Hippocampal formation (tissue), 2 donors: ENCODE measurements at regions not wholly inside any gene's neighbourhood (a gene's known extent, or its start where the extent isn't known, plus 50 kb on each side); places are given as distances from the start of the nearest gene placed in this dataset.
A peak's percentile ranks its signal among the peaks of the same experiment; 100 is the strongest.
"Not testable (repeated sequence)": the region's sequence is repeated elsewhere in the genome, so short reads cannot be mapped to it uniquely, and the experiment has no call there.

ENCODE experiments used
- DNase-seq, 2 donors: peaks; one replicate each; lab custom pipeline; 2025; lab: John Stamatoyannopoulos, UW

DNA sequence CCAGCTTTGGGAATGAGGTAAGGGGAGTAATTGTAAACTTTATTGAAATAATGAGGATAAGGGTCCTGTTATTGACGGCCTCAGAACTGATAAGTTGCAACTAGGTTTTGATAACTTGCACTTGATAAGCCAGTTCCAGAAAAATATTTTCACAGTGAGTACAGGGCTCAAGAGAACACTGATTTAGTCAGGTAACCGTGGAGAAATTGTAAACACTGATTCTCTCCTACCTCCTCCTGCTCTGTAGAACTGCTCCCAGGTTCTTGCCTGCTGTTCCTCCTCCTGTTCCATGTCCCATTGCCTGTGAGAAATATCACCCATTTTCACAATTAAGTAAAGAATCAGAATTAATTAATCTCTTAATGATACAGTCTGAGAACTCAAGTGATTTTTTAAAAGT is 55.0 kb upstream of the CXXC4 start:
- no peak for DNase-seq

DNA sequence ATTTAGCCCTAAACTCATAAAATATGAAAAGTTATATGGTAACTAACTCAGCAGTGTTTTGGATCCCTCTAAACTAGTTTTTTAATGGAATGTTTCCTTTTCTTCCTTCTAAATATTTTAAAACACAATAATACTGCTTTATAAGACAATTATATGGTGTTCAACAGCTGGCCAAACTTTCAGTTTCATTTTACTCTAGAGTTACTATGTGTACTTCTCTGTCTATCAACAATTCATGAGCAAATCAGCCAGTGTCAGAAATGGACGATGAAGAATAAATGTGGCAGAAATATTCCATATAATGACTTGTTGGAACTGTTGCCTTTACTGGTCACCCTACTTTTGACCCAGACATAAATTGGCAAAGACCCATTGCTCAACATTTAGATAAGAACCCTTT is 64.8 kb upstream of the CXXC4 start:
- DNase-seq = no peak

DNA sequence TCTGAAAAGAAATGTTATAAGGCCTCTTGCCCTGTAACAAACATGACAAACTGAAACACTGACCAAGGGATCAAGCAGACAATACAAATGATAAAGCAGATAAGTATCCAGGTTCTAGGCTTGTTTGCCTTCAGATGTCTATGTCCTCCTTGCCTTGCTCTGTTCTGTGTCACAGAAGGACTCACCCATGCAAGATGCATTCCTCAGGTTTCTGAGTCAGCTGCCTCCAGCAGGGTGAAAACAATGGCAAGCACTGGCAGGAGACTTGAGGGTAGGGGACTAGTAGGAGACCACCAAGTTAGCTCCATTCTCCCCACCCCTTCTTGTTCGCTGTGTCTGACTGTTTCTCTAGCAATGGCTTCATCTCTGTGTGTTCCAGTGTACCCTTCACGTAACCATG is 76.6 kb upstream of the CXXC4 start:
- no peak for DNase-seq

DNA sequence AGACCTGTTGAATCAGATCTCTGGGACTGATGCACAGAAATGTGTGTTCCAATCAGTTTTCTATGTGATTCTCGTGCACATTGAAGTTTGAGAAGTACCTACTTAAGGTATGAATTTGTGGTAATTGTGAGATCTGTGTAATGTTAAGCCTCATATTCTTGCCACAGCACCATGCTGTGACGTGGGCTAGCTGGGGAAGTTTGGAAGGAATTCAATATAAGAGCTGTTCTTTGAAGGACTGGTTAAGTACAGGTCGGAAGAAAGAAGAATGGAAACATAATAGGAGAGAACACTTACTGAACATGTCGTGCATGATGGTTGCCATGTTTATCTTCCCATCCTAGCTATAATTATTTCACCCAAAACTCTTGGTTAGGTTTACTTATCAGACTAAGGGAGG is 79.7 kb upstream of the CXXC4 start:
- DNase-seq = no peak

DNA sequence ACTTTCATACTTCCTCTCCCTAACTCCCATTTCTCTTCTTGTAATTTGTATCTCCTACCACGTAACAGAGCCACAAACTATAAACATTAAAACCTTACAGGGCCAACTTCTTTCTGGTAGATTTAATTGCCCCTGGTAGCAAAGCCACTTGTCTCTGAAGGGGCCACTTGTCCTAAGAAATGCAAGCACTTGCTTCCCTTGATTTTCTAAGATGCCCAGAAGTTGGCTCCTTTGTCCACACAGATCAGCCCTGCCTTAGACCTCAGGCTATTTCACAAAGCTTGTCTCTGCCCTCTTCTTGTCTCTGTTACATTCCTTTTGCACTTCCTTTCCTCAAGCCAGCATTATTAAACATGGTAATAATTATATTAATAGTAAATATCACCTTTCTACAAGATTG is 80.6 kb upstream of the CXXC4 start:
- no peak for DNase-seq

DNA sequence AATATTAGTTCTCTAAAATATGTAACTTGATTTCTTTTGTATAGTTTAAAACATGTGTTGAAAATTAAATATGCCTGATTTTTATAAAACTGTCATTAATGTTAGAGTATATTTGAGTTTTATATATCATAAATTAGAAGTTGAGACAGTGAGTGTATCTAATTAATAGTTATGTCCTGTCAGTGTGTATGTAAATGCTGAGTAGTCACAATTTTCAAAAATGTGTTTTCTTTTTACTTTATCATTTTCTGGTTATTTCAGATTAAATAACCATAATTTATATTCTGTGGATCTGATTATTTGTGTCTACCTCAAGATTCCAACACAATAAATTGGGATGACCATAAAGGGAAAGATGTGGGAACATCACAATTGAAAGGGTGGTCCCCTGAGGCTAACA is 82.7 kb upstream of the CXXC4 start:
- DNase-seq = no peak

DNA sequence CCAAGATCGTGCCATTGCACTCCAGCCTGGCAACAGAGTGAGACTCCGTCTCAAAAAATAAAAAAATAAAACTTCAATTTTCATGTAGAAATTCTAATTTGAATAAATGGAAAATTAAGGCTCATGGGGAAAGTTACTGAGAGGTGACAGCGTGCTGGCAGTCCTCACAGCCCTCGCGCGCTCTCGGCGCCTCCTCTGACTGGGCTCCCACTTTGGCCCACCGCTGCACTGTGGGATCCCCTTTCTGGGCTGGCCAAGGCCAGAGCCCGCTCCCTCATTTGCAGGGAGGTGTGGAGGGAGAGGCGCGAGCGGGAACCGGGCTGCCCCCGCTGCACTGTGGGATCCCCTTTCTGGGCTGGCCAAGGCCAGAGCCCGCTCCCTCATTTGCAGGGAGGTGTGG is 86.8 kb upstream of the CXXC4 start:
- DNase-seq = not testable (repeated sequence)

DNA sequence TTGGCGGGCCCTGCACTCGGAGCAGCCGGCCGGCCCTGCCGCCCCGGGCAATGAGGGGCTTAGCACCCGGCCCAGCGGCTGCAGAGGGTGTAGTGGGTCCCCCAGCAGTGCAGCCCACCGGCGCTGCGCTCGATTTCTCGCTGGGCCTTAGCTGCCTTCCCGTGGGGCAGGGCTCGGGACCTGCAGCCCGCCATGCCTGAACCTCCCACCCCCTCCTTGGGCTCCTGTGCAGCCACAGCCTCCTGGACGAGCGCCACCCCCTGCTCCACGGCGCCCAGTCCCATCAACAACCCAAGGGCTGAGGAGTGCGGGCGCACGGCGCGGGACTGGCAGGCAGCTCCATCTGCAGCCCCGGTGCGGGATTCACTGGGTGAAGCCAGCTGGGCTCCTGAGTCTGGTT is 87.4 kb upstream of the CXXC4 start:
- DNase-seq = not testable (repeated sequence)

DNA sequence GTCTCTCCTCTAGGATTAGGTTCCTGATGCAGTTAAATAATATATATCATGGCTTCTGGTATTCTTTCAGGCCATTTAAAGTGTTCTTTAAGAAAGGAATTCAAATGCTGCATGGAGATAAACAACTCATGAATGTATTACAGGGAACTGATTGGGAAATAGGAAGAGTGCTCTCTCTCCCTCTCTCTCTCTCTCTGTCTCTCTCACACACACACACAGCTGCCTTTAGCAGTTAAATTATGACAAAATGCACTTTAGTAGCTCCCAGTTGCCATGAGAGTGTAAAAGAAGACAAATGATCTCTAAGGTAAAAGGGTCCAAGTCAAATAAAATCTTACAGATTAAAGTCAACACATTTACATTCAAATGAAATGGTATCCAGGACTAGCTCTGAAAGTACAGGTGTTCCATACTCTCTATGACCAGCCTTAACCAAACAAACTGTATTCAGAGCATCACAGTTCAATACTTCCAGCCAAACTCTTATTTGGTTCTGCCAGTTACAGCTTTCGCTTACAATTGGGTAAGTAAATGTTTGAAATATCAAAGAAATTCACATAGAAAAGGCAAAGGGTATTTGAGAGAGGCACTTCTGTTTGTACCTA is 94.7 kb upstream of the CXXC4 start:
- DNase-seq = no peak

DNA sequence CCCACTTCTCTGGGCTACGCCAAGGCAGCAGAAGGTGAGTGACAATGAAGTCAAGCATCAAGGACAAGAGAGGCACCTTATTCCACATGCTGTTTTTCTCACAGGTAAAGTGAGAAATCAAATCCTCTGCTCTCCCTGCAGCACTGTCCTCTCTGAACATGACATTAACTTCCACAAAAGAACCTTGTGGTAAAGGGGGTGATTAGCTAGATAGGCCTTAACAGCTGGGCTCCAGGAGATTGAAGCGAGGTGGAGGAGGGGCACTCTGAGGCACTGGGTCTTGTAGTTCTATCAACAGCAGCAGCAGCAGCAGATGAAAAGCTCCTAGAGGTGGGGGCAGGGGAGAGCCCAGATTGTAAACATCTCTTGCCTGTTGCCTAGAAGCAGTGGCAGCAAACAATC is 96.8 kb upstream of the CXXC4 start:
- no peak for DNase-seq

DNA sequence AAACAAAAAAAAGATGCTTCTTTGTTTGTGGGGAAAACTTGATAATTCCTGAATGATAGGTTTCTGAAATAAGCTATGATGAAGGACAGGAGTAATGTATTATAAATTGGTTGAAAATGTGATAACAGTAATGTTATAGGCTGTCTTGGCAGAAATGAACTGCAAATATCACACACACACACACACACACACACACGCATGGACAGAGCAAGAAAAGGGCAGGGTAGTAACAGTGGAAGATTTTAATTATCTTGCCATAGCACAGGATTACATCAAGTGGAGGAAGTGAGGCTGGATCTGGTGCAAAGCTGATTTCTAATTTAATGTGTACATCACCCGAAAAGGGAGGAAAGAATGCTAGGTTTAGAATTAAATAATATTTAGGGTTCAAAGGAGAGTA is 97.5 kb upstream of the CXXC4 start:
- no peak for DNase-seq

DNA sequence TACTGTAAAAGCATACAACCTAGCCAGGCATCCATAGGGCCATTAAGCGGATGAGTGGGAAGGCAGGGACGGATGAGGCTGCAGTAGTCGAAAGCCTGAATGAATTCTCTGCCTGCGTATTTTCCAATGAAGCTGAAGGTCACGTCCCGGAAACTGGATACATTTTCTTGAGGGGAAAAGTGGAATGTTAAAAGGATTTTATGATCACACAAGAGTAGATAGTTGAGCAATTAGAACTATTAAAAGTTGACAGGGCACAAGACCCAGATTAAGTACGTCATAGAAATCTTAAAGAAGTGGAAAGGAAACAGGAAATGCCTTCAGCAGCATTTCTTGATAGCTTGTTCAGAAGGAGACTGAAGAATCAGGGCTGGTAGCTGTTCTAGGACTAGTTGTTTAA is 98.3 kb upstream of the CXXC4 start:
- DNase-seq = no peak

DNA sequence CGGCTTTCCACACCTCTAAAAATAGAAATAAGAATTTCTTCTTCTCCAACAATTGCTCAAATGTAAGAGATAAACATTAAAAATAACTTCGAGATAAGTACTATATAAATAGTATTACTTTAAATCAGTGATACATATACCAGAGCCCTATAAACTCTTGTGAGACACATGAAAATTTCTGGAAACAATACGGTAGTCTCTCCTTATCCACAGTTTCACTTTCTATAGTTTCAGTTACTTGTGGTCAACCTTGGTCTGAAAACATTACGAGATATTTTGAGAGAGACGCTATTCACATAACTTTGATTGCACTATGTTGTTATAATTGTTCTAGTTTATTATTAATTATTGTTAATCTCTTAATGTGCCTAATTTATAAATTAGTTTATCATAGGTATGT is 101.5 kb upstream of the CXXC4 start:
- no peak for DNase-seq

DNA sequence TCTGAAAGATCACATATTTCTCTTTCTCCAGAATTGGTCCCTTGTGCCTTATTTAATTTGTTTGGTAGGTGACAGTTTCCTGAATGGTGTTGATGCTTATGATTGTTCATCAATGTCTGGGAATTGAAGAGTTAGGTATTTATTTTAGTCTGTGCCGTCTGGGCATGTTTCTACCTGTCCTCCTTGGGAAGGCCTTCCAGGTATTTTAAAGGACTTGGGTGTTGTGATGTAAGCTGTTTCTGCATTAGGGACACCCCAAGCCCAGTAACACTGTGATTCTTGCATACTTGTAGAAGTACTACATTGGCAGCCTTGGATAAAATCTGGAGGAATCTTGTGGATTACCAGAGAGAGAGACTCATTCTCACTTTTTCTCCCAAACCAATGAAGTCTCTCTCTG is 120.8 kb upstream of the CXXC4 start:
- no peak for DNase-seq

DNA sequence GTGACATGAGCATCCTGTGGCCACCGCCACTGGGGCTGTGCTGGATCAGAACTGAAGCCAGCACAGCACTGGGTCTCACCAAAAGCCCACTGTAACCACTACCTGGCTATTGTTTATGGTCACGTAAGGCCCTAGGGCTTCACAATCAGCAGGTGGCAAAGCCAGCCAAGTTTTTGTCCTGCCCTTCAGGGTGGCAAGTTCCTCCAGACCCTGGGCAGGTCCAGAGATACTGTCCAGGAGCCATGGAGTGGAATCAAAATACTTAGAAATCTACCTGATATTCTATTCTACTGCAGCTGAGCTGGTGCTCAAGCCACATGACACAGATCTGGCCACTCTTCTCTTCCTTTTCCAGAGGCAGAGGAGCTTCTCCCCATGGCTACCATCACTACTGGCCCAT is 121.2 kb upstream of the CXXC4 start:
- DNase-seq = no peak

DNA sequence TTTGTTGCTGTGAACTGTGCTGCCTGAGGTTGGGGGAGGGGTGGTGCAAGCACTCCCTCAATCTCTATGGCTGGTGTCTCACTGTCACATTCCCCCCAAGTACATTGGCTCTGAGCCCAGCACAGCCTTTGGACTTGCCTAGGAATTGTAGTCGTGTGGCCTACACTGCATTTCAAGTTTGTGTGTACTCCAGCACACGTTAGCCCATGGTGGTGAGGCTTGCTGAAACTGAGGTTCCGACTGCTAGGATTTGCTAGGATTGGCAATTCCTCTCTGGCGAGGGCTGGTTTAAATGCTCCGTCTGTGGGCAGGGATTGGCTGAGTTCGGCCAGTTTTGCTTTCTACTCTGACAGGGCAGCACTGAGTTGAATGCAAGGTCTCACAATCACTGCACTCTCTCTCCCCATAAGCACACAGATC is 121.7 kb upstream of the CXXC4 start:
- DNase-seq = peak in 1 of 2 donors; percentile 20

DNA sequence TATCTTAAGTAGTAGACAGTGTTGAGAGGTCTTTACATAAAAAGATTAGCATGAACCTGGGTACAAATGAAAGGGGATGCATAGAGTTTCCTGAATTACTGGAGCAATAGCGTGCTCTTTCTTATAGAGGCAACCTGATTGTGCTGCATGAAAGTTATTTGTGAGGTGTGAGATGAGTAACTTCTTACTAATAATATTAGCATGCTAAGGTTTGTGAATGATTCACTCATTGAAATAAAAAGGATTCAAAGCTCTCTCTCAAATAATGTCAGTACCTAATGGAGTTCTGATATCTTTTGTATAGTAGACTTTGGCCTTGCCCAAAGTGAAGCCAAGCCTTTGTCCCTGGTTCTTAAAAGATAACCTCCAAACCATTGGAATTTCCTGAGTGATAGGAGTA is 131.0 kb upstream of the CXXC4 start:
- DNase-seq = no peak

DNA sequence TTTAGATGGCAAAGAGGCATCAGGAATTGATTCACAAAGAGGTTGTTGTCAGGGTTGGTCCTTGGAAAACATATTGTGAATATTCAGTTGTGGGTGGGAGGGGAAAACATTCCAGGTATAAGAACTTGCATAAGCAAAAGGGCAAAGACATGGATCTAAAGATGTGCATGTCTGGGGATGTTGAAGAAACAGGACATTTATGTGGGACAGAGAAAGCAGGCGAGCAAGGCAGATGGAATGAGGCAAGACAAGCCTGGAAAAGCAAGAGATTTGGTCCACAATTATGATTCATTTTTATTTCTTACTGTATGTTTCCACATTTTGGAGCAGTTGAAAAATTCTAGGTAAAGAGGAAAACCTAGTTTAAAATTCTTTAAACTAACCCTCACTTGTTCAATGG is 134.9 kb upstream of the CXXC4 start:
- no peak for DNase-seq

DNA sequence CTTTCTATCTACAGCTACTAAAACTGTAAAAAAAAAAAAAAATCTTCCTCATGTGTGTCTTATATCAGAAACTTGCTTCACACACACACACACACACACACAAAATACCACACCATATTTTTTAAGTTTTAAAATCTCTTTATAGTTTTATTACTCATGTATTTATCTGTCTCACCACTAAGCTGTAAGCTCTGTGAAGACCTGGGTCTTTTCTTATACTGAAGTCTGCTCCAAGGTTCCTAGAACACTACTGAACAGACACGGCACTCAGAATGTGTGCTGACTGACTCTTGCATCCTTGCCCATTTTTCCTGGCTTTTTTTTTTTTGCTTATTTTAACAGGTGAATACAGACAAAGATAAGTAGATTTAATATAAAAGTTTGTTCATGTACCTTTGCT is 135.6 kb upstream of the CXXC4 start:
- no peak for DNase-seq

DNA sequence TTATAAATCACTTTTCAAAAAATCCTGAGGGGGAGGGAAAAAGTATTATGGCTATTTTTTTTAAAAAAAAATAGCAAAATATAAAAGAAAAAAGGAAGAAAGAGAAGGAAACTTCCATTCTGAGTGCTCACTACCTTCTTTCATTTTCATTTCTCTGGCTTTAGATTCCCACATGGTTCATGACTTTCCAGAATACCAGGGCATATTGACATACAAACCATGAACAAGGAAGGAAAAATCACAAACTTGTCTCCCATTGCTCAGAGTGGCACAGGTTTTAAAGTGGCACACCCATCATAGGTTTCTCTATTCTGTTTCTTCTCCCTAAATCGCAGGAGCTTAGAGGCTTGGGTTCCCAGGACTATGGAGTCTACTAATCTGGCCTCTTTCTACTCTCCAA is 136.3 kb upstream of the CXXC4 start:
- DNase-seq = no peak

DNA sequence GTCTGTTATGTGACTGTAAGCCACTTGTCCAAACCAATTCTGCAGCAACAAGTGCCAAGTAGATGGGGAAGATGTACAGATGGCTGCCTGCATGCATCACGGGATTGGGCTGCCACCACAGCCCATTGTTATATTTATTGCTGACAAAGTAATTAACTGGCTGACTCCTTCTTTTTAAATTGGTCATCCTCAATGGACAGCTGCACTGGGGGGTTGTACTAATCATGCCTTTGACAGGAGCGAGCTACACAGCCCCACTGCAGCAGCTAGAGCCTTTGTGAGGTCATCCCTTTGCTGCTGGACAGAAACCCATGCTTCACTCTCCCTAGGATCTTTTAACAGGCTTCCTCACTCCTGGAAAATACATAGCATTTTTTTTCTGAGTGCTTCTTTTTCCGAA is 146.7 kb upstream of the CXXC4 start:
- DNase-seq = no peak

DNA sequence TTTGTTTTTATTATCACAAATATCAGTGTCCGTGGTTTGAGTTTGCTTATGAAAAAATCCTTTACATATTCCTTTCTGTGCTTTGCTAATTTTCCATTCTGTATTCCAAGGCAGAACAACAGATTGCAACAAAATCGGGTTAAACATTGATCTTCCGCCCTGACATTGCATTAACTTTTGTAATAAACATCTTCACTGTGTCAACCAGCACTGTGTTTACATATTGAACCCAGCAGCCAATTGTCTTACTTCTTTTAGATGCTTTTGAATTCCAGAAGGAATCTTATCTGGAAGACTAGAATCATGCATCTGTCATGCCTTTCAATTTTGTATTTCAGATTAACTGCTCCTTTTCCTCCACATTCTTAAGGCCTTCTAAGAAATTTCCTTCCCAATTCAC is 147.8 kb upstream of the CXXC4 start:
- no peak for DNase-seq

DNA sequence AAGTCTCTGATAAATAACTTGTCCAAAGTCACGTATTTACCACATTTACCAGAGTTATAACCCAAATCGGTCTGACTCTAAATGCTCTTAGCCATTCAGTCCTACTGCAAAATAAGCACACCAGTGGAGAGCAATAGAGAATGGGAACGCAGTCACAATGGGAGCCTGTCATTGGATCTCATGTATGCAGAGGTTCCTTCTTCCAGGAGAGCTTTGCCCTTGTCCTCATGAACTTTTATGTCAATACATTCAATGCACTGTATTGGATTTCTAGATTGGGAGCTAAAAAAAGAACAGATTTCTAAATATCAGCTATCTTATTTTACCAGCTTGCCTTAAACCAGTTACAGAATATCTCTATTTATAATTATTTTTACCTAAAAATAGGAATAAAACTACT is 149.1 kb upstream of the CXXC4 start:
- no peak for DNase-seq

DNA sequence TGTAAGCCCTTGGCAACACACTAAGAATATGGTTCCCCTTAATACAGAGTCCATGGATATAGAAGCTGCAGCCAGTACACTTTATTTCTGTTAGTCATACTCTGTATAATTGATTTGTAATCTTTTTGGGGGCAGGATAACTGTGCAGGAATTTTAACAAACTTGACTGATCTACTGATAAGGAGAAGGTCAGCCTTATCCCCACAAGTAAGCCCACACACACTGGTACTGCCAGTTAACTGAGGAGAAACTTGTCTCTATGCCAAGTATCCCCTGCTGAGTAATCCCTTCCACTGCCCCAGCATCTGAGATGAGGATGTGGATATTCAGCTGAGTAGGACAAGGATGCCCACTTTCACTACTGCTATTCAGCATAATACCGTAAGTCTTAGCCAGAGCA is 154.9 kb upstream of the CXXC4 start:
- DNase-seq = no peak

DNA sequence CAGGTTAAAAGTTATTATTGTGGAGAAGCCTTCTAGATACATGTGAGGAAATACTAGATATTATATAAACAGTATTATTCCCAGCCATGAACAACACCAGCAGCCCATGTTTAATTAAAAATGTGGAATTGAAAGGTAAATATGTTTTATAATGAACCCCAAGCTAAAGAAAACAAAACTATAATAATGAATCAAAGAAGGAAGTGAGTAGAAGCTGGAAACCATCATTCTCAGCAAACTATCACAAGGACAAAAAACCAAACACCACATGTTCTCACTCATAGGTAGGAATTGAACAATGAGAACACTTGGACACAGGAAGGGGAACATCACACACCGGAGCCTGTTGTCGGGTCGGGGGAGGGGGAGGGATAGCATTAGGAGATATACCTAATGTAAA is 167.6 kb upstream of the CXXC4 start:
- not testable (repeated sequence) for DNase-seq
